ENCODE measurements at regions not wholly inside any gene's neighbourhood (a gene's known extent, or its start where the extent isn't known, plus 50 kb on each side); places are given as distances from the start of the nearest gene placed in this dataset.
"Not testable (repeated sequence)": the region's sequence is repeated elsewhere in the genome, so short reads cannot be mapped to it uniquely, and the experiment has no call there.

DNA sequence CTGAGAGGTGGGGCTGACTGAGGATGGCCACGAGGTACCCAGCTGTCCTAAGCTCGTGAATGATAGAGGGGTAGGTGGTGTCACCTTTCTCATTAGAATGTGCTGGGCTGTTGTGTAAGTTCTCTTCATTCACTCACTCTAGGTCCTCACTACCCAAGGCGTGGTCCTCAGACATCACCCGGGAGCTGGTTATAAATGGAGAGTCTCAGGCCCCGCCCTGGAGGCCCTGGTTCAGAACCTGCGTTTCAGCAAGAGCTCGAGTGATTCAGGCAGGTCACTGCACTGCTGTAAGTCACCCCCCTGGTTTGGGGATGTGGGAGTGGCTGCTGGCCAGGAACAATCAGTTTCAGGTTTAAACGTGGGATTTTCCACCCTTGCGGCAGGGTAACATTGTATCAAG lies 139.8 kb downstream of the FOXL1 start:
- DNase-seq: no peak

DNA sequence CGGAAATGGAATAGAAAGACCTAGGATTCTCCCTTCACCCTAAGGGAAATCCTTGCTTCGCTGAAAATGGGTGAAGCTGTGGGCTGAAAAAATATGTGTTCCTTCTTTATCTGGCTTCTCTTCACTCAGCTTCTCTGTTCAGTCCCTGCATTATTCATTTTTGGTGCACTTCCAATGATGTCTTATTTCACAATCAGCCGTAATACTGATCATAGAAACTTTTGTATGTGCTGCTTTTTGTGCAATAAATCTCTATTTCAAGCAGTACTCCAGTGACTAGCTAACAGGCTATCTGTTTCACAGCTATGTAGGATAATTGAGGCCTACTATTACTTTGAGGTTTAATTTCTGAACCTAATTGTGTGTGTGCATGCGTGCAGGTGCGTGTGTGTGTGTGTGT lies 144.6 kb downstream of the FOXL1 start:
- DNase-seq: no peak

DNA sequence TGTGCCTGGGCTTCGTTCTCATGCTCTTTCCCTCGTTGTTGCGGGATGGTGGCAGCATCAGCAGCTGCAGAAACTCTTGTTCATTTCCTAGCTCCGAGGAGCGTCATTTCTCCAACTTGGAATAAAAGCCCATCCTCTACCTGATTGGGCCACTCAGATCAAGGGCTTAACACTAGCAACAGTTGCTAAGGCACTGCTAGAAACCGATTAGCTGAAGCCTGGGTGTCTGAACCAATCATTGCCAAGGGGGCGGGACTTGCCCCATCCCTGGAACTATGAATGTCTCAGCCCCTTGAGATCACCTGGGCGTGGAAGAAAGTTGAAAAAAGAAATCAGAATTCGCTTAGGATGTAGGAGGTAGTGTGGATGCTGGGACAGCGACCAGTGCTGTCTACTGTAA lies 145.3 kb downstream of the FOXL1 start:
- no peak for DNase-seq

DNA sequence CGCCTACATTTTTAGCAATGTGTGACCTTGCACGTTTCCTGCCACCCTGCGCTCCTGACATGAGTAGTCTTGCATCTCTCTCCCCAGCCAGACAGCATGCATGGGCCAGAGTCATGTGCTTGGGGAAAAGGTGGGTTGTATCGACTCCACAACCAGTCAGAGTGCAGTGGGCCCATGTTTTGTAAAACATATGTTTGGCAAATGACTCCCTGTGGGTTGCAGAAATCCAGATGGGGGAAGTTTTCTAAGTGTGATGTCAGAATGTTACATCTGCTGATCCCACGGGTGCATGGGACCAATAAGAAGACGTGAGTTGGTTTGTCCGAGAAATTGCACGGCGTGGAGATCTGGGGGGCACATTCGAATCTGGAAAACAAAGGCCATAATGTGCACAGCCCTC lies 147.1 kb downstream of the FOXL1 start:
- DNase-seq: no peak

DNA sequence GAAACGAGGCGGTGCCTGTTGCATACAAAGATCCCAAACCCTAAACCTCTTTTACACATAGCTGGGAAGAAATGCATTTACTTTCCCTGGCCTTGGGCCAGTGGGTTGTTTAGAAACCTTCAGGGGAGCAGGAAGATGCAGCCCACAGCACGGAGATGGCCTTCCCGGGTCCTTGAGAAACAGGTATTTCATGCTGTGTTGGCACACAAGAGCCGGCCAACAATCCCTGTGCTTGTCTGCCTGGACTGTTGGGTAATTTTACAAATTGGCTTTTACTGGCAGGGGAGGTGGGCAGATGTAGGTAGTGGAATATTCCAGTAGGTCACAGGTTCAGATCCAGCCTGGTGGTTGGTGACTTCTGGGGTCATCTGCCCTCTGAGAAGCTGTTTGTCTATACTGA lies 148.0 kb downstream of the FOXL1 start:
- DNase-seq: no peak

DNA sequence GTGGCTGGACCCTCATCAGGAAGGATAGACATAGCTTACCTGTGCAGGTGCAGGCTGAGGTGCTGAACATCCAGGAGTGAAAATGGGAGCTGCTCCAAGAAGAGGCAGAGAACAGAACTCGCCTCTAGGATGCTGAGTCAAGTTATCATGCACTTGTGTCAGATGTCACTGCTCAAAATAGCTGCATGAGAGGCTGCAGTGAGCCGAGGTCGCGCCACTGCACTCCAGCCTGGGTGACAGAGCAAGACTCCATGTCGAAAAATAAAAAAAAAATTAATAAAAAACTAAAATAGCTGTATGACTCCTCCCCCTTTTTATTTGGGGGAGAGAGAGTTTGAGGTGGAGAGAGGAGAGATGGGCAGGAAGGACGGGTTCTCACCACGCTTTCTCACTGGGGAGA lies 148.8 kb downstream of the FOXL1 start:
- no peak for DNase-seq

DNA sequence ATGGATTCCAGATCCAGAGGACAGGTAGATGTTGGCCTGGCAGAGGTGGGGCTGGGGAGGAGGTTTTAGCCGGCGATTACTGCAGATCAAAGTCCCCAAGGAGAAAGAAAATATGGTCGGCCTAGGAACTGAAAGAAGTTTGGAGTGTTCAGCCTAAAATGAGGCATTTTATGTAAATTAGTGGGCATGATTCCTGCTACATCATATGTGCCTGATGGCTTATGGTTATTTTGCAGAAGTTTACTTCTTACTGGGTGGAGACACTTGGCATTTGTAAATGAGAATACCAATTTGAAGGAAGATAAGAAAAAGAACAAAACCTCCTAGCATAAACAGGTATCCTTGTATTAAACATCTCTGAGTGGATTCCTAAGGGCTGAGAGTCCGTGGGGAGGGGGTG lies 149.3 kb downstream of the FOXL1 start:
- DNase-seq: no peak

DNA sequence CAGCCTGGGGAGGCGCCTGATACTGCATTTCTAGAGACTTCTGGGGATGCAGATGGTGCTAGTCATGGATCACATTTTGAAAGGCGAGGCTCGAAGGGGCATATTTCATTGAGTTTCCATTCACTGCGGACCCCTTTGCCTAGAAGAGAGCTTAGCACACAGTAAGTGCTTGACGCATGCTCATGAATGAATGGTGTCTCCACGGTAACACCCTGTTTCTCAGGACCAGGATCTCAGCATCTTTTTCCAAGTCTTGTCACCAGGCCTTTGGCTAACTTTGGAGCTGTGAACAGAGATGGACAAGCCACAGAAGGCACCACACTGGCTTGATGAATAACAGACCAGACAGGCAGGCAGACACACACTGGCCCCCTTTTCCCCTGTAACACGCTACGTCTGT lies 151.3 kb downstream of the FOXL1 start:
- DNase-seq: no peak

DNA sequence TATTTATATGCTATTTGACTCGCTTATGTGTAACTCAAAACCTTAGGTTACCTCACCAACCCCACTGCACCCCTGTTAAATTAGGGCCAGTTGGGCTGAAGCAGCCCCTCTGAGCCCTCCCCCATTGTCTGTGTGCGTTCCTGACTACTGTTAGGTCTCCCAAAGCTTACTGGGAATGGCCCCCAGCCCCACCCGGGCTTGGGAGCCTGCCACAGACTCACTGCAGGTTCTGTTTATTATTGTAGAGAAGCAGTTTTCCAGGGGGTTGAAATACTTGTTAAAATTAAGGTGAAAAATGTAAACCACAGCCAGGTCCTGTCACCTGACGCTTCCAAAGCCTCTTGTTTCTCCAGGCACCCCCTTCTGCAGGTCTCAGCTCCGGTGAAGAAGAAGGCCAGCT lies 151.7 kb downstream of the FOXL1 start:
- no peak for DNase-seq

DNA sequence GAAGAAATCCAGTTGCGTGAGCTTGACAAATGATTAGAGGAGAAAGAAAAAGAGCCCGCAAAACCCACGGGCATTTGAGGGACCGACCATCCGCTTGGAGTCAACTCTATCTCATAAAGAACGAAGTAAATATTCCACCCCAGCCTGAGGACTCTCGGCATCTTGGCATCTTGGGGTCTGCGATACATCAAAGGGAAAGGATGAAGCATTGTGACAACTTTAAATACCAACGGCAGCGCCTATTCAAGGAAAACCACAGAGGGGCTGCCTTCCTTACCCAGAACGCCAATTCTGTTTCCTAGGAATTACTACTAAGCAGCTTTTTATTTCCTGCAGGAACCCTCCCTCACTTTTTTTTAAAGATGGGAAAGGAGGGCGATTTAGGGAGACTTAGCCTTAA lies 152.2 kb downstream of the FOXL1 start:
- no peak for DNase-seq

DNA sequence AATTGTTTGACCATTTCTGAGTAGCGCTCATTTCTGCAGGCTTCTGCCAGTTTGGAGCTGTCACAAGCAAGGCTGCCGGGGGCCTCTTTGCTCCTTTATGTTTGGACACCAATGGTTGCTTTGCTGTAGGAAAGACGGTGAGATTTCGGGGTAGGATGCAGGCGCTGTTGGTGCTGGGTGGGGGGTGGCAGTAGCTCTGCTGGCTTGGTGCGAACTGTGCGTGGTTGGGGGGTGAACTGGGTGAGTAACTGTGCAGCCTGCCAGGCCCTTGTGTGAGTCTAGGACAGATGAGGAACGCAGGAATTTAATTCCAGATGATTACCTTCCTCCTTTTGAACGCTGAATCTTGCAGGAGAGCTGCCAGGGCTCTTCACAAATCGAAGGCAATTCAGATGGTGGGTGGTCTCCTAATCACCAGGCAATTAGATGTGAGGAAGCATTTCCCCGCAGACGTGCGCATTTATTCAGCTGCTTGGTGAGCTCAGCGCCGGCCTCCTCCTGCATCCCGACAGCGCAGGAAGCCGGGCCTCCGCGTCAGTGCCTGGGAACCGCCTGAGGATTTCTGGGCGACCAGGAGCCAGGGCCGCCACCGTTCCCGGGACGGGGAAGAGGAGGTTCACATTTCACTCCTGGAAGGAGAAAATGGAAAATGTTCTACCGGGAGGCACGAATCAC lies 154.4 kb downstream of the FOXL1 start:
- DNase-seq: no peak

DNA sequence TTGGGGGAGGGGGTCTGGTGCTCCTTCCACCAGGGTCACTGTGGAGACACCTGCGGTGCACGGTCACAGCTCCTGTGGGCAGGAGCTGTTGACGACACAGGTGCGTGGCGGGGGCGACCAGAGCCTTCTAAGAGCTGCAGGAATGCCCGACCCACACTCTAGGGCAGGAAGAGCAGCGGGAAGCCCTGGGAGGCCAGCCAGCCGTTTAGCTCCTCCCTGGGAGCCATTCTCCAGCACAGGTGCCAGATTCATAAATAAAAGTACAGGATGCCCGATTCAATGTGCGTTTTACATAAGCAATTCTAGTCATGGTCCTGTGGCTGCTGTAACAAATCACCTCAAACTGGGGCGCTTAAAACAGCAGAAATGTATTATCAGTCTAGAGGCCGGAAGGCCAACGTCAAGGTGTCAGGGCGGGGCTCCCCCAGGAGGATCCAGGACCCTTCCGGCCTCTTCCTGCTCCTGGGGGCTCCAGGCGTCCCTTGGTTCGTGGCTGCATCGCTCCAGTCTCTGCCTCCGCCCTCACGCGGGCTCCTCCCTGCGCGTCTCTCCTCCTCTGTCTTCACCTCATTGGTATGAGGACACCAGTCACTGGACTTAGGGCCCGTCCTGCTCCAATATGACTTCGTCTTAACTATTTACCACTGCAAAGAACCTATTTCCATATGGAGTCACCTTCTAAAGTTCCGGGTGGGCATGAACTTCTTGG lies 155.4 kb downstream of the FOXL1 start:
- no peak for DNase-seq

DNA sequence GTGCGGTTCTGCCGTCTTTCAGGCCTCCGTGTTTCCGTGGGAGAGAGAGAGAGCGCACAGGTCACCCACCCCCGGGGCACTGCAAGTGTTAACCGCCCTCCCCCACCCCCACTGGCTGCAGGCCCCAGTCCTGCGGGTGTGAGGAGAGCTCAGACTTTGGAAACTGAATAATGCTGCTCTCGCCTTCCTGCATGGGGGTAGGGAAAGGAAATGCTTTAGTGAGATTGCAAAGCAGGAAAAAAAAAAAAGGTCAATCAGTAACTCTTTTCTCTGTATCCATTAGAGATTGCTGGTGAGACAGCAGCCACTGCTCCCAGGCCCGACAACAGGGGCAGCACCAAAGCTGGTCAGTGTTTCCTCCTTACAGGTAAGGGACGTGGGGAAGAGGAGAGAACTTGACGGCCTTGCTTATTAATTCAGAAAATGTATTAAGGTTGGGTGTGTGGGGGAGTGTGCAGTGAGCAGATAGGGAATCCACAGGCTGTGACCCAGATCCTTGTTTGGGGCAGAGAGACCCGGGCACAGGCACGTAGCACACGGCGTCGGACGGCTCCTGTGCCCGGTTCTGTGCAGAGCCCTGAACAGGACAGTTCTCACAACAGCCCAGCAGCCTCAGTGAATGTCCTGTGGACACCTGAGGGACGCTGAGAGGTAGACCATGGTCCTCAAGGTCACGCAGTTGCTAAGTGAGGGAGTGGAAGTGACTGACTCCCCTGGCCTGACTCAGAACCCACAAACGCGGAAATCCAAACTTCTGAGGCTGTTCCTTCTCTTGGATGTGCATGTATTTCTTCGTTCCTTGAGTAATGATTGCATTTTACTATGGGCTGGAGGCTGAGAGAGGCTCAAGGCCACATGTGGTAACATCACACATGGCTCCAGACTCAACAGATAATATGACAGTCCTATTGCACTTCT lies 156.5 kb downstream of the FOXL1 start:
- DNase-seq: no peak

DNA sequence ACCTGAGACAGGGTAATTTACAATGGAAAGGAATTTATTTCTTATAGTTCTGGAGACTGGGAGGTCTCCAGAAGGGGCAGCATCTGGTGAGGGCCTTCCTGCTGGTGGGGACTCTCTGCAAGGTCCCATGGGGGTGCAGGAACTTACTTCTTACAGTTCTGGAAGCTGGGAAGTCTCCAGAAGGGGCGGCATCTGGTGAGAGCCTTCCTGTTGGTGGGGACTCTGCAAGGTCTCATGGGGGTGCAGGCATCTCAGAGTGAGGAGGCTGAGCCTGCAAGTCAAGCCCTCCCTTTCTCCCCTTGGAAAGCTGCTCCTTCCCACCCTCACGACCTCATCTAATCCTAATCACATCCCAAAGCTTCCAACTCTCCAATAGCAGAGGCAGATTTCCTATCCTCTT lies 157.4 kb downstream of the FOXL1 start:
- no peak for DNase-seq

DNA sequence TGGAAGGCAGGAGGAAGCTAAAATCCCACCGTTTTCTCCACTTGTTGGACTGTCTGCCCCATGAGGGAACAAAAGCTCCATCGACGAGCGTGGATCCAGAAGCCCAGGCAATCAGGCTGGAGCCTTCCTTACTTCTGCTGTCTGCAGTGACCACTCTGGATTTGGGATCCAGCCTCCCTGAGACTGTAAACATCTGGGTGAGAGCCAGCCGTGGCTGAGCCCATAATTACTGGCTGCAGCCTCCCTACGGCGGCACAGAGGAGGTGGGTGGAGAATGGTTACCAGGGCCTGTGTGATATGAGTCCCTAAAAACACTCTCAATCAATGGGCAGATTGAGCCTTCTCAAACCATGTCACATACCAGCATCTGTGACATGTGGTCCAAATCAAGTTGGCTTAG lies 158.2 kb downstream of the FOXL1 start:
- DNase-seq: no peak

DNA sequence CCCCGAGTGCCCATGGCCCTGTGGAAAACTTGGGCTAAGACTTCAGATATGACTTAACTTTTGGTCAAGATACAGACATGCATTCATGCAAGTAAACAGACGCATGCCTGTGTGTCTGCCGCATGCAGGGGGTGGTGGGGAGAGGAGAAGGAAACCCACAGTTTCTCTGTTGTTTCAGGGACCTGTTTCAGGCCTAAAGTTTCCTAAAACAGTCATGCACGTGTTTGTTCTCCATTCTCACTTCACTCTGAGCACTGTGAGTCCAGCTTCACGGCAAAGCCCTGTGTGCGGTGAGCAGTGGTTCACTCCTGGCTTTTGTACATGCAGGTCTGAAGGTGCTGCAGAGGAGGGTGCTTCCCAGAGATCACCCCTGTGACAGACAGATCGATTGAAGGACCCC lies 158.7 kb downstream of the FOXL1 start:
- no peak for DNase-seq

DNA sequence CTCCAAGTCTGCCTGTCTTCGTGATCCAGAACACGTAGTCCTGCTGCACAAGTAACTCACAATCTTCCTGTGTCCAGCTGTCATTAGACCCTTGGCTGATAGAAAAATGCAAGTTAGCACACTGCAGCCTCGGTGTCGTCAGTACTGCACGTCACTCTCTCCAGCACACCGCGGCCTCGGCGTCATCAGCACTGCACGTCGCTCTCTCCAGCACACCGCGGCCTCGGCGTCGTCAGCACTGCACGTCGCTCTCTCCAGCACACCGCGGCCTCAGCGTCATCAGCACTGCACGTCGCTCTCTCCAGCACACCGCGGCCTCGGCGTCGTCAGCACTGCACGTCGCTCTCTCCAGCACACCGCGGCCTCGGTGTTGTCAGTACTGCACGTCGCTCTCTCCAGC lies 160.0 kb downstream of the FOXL1 start:
- not testable (repeated sequence) for DNase-seq

DNA sequence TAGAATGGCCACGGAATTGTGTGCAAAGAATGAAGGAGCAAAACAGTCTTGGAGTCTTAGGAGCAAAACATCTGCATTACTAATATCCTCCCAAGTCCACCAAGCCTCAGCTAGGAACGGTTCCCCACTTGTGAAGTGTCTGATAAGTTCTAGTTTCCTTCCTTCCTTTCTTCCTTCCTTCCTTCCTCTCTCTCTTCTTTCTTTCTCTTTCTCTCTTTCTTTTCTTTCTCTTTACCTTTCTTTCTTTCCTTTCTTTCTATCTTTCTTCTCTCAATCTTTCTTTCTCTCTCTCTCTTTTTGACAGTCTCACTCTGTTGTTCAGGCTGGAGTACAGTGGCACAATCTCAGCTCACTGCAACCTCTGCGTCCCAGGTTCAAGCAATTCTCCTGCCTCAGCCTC lies 160.8 kb downstream of the FOXL1 start:
- DNase-seq: no peak

DNA sequence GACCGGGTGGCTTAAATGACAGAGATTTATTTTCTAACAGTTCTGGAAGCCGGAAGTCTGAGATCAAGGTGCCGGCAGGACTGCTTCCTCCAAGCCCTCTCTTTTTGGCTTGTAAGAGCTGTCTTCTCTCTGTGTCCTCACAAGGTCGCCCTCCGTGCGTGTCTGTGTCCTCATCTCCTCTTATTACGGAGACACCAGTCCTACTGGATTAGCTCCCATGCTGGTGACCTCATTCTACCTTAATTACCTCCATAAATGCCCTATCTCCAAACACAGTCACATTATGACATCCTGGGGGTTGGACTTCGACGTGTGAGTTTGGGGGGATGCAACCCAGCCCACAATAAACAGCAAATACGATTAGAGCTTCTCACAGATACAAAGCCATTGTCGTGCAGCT lies 161.5 kb downstream of the FOXL1 start:
- DNase-seq: no peak

DNA sequence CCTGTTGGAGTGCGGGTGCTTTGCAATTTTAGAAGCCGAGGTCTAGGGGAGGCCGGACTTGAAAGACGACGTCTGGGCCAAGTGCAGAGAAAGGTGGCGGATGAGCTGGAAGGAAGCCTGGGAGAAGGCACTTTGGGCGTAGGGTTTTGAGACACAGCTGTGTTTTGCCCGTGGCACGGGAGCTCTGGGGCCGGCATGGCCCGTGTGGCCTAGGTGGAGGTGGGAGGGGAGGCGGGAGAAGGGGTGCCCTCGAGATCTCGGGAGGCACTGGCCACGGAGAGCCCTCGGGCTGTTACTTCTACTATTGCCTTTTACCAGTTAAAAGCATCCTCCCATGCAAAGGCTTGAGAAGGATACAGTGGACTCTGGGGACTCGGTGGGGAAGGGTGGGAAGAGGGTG lies 161.9 kb downstream of the FOXL1 start:
- DNase-seq: no peak

DNA sequence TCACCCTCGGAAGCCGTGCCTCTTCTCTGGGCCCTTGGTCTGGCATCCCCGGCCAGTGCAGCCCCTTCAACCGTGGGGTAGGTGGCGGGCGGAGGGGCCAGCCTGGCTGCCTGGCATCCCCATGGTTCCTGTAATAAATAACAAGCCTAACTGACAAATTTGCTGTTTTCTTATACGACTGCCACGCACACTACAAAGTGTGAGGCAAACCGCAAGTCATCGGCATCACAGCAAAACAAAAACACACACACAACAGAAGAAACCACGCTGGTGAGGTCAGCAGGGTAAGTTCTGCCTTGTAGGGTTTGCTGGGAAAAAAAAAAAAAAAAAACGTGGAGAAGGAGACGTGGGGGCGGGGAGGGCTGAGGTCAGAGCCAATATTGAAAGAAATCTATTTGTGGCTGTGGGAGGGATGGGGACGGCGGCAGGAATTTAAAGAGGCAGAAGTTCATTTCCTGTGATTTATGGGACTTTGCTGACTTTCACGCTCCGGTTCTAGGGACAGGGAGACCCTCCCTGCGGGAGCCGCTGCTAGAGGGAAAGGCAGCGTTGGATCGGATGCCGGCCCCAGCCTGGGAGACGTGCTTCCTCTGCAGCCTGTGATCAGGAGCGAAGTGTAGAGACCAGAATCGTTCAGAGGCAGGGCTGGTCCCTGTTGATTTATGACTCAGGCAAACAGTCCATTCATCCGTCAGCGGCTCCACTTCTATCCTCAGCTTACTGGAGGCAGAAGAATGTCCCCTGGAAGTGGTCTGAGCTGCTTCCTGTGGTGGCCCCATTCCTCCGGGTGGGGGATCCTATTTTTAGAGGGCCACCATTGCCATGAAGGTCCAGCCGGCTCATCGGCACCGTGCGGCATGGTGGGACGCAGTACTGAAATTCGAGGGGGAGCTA lies 162.8 kb downstream of the FOXL1 start:
- no peak for DNase-seq

DNA sequence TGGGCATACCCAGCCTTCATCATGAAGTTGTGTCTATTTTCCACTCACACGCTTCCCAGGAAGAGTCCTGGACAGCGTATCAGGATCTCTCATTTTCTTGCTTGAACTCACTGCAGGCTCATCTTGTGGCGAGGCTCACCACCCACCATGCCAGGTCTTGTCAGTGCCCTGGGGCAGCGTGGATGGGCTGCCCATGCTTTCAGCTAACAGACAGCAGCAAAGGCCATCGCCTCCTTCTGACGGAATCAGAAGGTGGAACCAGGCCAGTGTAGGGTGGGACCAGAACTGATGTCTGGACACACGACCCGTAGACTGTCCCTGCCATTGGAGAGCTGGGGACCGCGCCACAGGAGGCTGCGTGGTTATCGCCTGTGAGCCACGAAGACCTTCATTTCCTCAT lies 169.4 kb downstream of the FOXL1 start:
- no peak for DNase-seq

DNA sequence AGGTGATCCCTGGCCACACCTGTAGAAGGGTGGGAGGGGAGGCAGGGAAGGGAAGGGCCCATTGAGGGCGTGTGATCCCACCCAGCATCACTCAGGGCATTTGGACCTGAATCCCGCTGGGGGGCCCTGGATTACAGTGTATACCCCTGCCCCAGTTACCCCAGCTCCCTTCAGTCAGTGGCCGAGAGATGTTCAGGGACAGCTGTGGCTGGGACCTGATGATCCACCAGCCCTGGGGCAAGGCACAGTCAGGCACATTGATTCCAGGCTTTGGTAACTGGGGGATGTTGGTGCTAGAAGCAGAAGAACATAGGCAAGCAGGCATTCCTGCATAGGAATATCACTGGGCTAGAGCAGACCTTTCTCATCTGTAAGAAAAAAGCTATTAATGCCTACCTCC lies 170.3 kb downstream of the FOXL1 start:
- no peak for DNase-seq
